ENCODE measurements at regions not wholly inside any gene's neighbourhood (a gene's known extent, or its start where the extent isn't known, plus 50 kb on each side); places are given as distances from the start of the nearest gene placed in this dataset.

DNA sequence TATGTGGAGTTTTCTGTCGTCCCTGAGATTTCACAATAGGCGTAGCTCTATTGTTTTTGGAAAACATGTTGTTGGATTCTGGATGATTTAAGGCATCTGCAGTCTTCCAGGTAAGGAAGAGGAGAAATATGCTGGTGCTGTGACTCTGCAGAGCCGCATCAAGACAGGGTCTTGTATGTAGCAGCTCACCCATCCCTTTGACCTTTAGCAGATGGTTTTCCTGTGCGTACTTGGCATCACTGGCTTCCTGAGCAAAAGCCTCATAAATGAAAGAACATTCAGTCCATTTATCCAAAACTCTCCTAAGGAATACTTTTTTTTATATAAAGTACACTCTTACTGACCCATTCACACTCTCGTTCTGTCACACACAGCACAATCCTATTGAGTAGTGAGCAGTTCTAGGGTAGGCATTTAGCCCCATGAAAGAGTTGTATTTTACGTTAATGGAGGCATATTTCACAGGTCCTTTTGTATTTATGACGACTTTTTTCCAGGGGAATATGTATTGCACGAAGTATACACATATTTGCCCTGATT is 443.9 kb downstream of the STK39 start:
- intact Hi-C loops (cut with DNase I, micrococcal nuclease) = no loop called here
- H3K27ac Mint-ChIP-seq = no peak overlapping the region
- Histone ChIP-seq H3K4me1 (ENCODE audit: insufficient read depth, low read length) (no peaks in the 10 kb centered on the region), H3K4me3 (ENCODE audit: low read length) (no peak overlapping the region), H3K9me3 (ENCODE audit: control insufficient read depth in 1 of 2, insufficient read depth in 1 of 2, low read length in 2 of 2) (peaks cover 0 to 5% of the 10 kb centered on the region in 2 experiments), H3K27me3 (ENCODE audit: control insufficient read depth in 1 of 2, insufficient read depth in 2 of 2, low read length in 2 of 2) (no peaks in the 10 kb centered on the region), H3K36me3 (ENCODE audit: insufficient read depth, low read length) (no peaks in the 10 kb centered on the region), H3K27ac (ENCODE audit: low read depth in 1 of 2, low read length in 2 of 2) (no peak overlapping the region)
- H3K27me3 Mint-ChIP-seq = no peaks in the 10 kb centered on the region
- POLR2A ChIA-PET = no interaction called here
- no peaks in the 10 kb centered on the region for H3K36me3 Mint-ChIP-seq (ENCODE audit: low read depth)
- DNase-seq (no peak), ATAC-seq (ENCODE audit: poor library complexity) (no peak)
- H3K4me1 Mint-ChIP-seq (ENCODE audit: low read depth) = no peaks in the 10 kb centered on the region
- H3K4me3 Mint-ChIP-seq = no peak overlapping the region
- CTCF ChIA-PET = interaction anchor here (0.5 kb wide), 1 partner anchor 95 kb away, joined by 3 read pairs; no protein-coding TSS in a partner anchor
- no peaks in the 10 kb centered on the region for H3K9me3 Mint-ChIP-seq
- TF ChIP-seq, protein P1, sequence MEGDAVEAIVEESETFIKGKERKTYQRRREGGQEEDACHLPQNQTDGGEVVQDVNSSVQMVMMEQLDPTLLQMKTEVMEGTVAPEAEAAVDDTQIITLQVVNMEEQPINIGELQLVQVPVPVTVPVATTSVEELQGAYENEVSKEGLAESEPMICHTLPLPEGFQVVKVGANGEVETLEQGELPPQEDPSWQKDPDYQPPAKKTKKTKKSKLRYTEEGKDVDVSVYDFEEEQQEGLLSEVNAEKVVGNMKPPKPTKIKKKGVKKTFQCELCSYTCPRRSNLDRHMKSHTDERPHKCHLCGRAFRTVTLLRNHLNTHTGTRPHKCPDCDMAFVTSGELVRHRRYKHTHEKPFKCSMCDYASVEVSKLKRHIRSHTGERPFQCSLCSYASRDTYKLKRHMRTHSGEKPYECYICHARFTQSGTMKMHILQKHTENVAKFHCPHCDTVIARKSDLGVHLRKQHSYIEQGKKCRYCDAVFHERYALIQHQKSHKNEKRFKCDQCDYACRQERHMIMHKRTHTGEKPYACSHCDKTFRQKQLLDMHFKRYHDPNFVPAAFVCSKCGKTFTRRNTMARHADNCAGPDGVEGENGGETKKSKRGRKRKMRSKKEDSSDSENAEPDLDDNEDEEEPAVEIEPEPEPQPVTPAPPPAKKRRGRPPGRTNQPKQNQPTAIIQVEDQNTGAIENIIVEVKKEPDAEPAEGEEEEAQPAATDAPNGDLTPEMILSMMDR (IDR thresholded peaks at IDR 0.05) = no peak

DNA sequence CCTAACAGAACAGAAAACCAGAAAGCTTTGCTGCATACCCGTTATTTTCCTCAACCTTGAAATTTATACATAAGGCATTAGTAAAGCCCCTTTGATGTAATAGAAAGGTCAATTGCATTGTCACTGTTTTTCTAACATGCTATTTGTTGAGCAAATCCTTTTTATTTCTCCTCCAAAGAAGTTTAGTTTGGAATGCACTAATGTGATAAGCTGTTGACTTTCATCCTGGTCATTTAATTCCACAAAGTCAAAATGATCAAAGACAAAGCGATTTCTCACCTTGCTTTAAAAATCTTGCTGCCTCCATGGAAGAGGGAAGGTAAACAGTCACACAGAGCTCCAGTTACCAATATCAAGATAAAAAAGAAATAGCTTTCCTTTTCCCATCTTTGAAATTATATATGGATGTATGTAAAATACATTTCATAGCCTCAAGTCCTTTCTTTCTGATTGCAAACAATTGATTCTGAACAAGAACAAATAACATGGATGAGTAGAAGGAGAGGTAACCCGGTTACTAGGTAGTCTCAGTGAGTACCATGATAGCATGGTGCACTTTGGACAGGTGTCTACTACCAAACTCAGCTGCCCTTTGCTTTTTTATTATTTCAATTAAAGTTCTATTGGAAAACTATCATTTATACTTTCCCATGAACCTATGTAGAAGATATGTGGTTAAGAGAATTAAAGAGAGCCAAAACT is 452.7 kb downstream of the STK39 start:
- no peak for DNase-seq

DNA sequence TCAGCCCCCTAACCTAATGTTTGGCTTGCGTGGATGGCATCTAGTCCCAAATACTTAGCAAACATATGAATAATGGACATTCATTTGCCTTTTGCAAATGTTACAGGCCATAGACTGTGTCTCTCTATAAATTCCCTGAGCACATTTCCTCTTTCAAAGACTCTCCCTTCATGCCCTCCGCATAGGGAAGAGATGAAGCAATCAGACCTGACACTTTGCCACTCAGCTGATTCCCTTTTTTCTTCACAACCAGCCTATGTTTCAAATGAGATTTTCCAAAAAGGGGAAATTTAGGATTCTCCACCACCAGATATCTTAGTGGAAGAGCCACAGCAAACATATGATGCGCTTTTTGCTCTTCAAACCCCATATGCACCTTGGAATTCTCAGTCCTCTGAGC is 453.7 kb downstream of the STK39 start:
- Mint-ChIP-seq H3K4me3 (no peak overlapping the region), H3K36me3 (ENCODE audit: low read depth) (no peaks in the 10 kb centered on the region), H3K9me3 (peaks cover 4% of the 10 kb centered on the region), H3K27ac (no peak overlapping the region), H3K4me1 (ENCODE audit: low read depth) (no peaks in the 10 kb centered on the region), H3K27me3 (peaks cover 7% of the 10 kb centered on the region)
- no peak overlapping the region for H3K4me3 ChIP-seq (ENCODE audit: low read length)
- H3K36me3 ChIP-seq (ENCODE audit: insufficient read depth, low read length) = no peaks in the 10 kb centered on the region
- TF ChIP-seq, protein P1 (IDR thresholded peaks at IDR 0.05) = no peak
- H3K4me1 ChIP-seq (ENCODE audit: insufficient read depth, low read length) = no peaks in the 10 kb centered on the region
- ATAC-seq (ENCODE audit: poor library complexity) (no peak), DNase-seq (no peak)
- ChIA-PET CTCF (no interaction called here), POLR2A (no interaction called here)
- no peaks in the 10 kb centered on the region for H3K27me3 ChIP-seq (ENCODE audit: control insufficient read depth in 1 of 2, insufficient read depth in 2 of 2, low read length in 2 of 2)
- intact Hi-C loops (cut with DNase I, micrococcal nuclease) = no loop called here
- H3K9me3 ChIP-seq (ENCODE audit: control insufficient read depth in 1 of 2, insufficient read depth in 1 of 2, low read length in 2 of 2) = no peaks in the 10 kb centered on the region
- H3K27ac ChIP-seq (ENCODE audit: low read depth in 1 of 2, low read length in 2 of 2) = no peak overlapping the region

More for the DNA sequence above, 452.7 kb downstream of the STK39 start:
- Mint-ChIP-seq H3K36me3 (ENCODE audit: low read depth) (no peaks in the 10 kb centered on the region), H3K27me3 (peaks cover 7% of the 10 kb centered on the region), H3K9me3 (peaks cover under 1% of the 10 kb centered on the region), H3K4me3 (no peak overlapping the region), H3K27ac (no peak overlapping the region), H3K4me1 (ENCODE audit: low read depth) (no peaks in the 10 kb centered on the region)
- Histone ChIP-seq H3K27me3 (ENCODE audit: control insufficient read depth in 1 of 2, insufficient read depth in 2 of 2, low read length in 2 of 2) (no peaks in the 10 kb centered on the region), H3K4me3 (ENCODE audit: low read length) (no peak overlapping the region), H3K9me3 (ENCODE audit: control insufficient read depth in 1 of 2, insufficient read depth in 1 of 2, low read length in 2 of 2) (no peaks in the 10 kb centered on the region), H3K36me3 (ENCODE audit: insufficient read depth, low read length) (no peaks in the 10 kb centered on the region), H3K4me1 (ENCODE audit: insufficient read depth, low read length) (no peaks in the 10 kb centered on the region), H3K27ac (ENCODE audit: low read depth in 1 of 2, low read length in 2 of 2) (no peak overlapping the region)
- CTCF ChIA-PET = no interaction called here
- ATAC-seq (ENCODE audit: poor library complexity) = no peak
- POLR2A ChIA-PET = no interaction called here
- intact Hi-C loops (cut with DNase I, micrococcal nuclease) = no loop called here
- TF ChIP-seq, protein P1 (IDR thresholded peaks at IDR 0.05) = no peak

All from CD4-positive, alpha-beta T cell (primary cell).